Osteoblast (primary cell): ENCODE measurements at regions not wholly inside any gene's neighbourhood (a gene's known extent, or its start where the extent isn't known, plus 50 kb on each side); places are given as distances from the start of the nearest gene placed in this dataset.

Source experiments
- DNase-seq: peaks from one replicate; pipeline ENCODE4 v3.0.0; 2011; ENCODE audit warnings: low spot score, mixed read lengths; ENCODE audit not compliant: insufficient read length; ENCODE audit errors: missing footprints
- H2AFZ ChIP-seq: 2 replicates; pipeline ENCODE4 v1.6.0; 2011; ENCODE audit warnings: mild to moderate bottlenecking, low read length
- H3K27ac ChIP-seq: 2 replicates; pipeline ENCODE4 v1.5.1; 2011; ENCODE audit warnings: mild to moderate bottlenecking, low read depth, low read length, moderate library complexity
- H3K27me3 ChIP-seq: 2 replicates; pipeline ENCODE4 v1.6.0; 2012; ENCODE audit warnings: mild to moderate bottlenecking, control low read depth, inconsistent platforms, low read length, moderate library complexity; ENCODE audit not compliant: insufficient read depth
- H3K36me3 ChIP-seq: 2 replicates; pipeline ENCODE4 v1.5.1; 2011; ENCODE audit warnings: mild to moderate bottlenecking, low read length, control low read depth, moderate library complexity; ENCODE audit not compliant: insufficient read depth
- H3K4me1 ChIP-seq: 2 replicates; pipeline ENCODE4 v1.5.1; 2011; ENCODE audit warnings: mild to moderate bottlenecking, low read length, control low read depth, moderate library complexity; ENCODE audit not compliant: insufficient read depth
- H3K4me2 ChIP-seq: 2 replicates; pipeline ENCODE4 v1.6.0; 2011; ENCODE audit warnings: mild to moderate bottlenecking, low read length; ENCODE audit not compliant: insufficient read depth
- H3K4me3 ChIP-seq: fragments of 200-600 bp; sonication (generic); 3 replicates; pipeline ENCODE4 v1.5.1; 2012; ENCODE audit warnings: mild to moderate bottlenecking, low read length, inconsistent platforms; ENCODE audit not compliant: insufficient read depth
- H3K79me2 ChIP-seq: 2 replicates; pipeline ENCODE4 v1.6.0; 2012; ENCODE audit warnings: mild to moderate bottlenecking, low read length, control low read depth, inconsistent platforms; ENCODE audit not compliant: insufficient read depth
- H3K9me3 ChIP-seq: 2 replicates; pipeline ENCODE4 v1.5.1; 2011; ENCODE audit warnings: low read depth, low read length, control low read depth
- H4K20me1 ChIP-seq: 2 replicates; pipeline ENCODE4 v1.6.0; 2012; ENCODE audit warnings: mild to moderate bottlenecking, low read length, control low read depth; ENCODE audit not compliant: insufficient read depth
- TF ChIP-seq, protein P1 (sequence below): IDR thresholded peaks from 2 replicates; pipeline ENCODE4 v1.5.1; 2011; ENCODE audit warnings: mild to moderate bottlenecking, low read depth, low read length, moderate library complexity; ENCODE audit errors: extremely low read depth

DNA sequence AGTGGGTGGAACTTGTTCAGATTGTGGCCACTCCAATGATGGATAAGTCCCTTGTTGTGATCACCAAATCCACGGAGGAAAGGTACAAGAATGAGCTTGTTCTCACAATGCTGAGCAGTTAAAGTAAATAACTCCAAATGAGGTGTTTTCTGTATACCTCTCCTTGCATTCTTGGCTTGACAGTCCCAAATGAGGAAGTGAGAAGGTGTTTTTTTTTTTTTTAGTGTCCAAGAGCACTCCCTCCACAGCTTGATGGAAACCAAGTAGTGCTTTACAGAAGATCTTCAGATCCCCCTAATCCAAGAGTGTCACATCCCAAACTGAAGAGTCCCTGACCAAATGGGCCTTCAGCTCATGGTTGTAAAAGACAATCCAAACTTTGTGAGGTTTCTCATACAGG, 153.6 kb downstream of the ATP23 start:
- no peak overlapping the region for H3K27ac ChIP-seq
- no peak overlapping the region for H3K4me3 ChIP-seq
- H4K20me1 ChIP-seq = no peaks in the 10 kb centered on the region
- H3K4me2 ChIP-seq = no peak overlapping the region
- H3K36me3 ChIP-seq = no peaks in the 10 kb centered on the region
- H3K27me3 ChIP-seq = no peaks in the 10 kb centered on the region
- no peaks in the 10 kb centered on the region for H3K79me2 ChIP-seq
- TF ChIP-seq, protein P1, sequence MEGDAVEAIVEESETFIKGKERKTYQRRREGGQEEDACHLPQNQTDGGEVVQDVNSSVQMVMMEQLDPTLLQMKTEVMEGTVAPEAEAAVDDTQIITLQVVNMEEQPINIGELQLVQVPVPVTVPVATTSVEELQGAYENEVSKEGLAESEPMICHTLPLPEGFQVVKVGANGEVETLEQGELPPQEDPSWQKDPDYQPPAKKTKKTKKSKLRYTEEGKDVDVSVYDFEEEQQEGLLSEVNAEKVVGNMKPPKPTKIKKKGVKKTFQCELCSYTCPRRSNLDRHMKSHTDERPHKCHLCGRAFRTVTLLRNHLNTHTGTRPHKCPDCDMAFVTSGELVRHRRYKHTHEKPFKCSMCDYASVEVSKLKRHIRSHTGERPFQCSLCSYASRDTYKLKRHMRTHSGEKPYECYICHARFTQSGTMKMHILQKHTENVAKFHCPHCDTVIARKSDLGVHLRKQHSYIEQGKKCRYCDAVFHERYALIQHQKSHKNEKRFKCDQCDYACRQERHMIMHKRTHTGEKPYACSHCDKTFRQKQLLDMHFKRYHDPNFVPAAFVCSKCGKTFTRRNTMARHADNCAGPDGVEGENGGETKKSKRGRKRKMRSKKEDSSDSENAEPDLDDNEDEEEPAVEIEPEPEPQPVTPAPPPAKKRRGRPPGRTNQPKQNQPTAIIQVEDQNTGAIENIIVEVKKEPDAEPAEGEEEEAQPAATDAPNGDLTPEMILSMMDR = no peak
- no peaks in the 10 kb centered on the region for H3K9me3 ChIP-seq
- no peaks in the 10 kb centered on the region for H3K4me1 ChIP-seq
- no peak for DNase-seq
- H2AFZ ChIP-seq = no peak overlapping the region

DNA sequence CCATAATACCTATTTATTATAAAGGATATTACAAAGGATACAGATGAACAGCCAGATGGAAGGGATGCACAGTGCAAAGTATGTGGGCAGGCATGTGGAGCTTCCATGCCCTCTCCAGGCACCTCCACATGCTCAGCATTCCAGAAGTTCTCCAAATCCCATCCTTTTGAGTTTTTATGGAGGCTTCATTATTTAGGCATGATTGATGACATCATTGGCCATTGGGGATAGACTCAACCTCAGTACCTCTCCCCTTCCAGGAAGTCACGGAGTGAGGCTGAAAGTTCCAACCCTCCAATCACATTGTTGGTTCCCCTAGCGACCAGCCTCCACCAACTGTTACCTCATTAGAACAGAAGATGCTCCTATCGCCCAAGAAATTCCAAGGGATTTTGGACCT, 156.4 kb downstream of the ATP23 start:
- Histone ChIP-seq H3K4me2 (no peak overlapping the region), H3K27ac (no peak overlapping the region), H3K36me3 (no peaks in the 10 kb centered on the region), H3K4me3 (no peak overlapping the region), H3K9me3 (no peaks in the 10 kb centered on the region), H2AFZ (no peak overlapping the region), H3K4me1 (no peaks in the 10 kb centered on the region), H3K27me3 (no peaks in the 10 kb centered on the region), H4K20me1 (no peaks in the 10 kb centered on the region), H3K79me2 (no peaks in the 10 kb centered on the region)
- DNase-seq = no peak
- TF ChIP-seq, protein P1 = no peak

GRCh38 chr12:58099476-58099875, 158.1 kb downstream of the ATP23 start:
- Histone ChIP-seq H3K27ac (no peak overlapping the region), H3K79me2 (no peaks in the 10 kb centered on the region), H3K36me3 (no peaks in the 10 kb centered on the region), H3K4me1 (no peaks in the 10 kb centered on the region), H3K4me2 (no peak overlapping the region), H3K9me3 (no peaks in the 10 kb centered on the region), H2AFZ (no peak overlapping the region), H4K20me1 (no peaks in the 10 kb centered on the region), H3K27me3 (no peaks in the 10 kb centered on the region), H3K4me3 (no peak overlapping the region)
- DNase-seq = no peak
- TF ChIP-seq, protein P1 = no peak

DNA sequence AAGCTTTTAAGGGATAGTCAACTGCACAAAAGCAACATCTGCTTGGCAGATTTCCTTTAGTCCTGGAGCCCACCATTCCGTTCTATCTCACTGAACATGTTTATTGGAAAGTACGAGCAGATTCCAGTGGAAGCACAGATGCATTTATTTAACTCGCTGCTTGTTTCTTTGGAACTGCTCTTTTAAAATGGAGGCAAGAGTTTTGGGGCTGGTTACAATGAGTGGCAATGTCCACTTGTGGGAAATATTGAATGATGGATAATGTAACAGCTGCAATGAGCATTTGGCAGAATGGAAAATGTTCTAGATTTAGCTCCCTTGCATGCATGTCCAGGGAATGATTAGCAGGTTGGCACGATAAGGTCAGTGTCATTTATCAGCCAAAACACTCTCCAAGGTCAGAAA, 163.0 kb downstream of the ATP23 start:
- Histone ChIP-seq H3K36me3 (no peaks in the 10 kb centered on the region), H4K20me1 (no peaks in the 10 kb centered on the region), H3K27ac (no peak overlapping the region), H2AFZ (no peak overlapping the region), H3K79me2 (no peaks in the 10 kb centered on the region), H3K4me1 (no peaks in the 10 kb centered on the region), H3K9me3 (no peaks in the 10 kb centered on the region), H3K4me2 (no peak overlapping the region), H3K4me3 (no peak overlapping the region), H3K27me3 (no peaks in the 10 kb centered on the region)
- no peak for DNase-seq
- TF ChIP-seq, protein P1 = no peak
